CD14-positive monocyte (primary cell): ENCODE measurements at regions not wholly inside any gene's neighbourhood (a gene's known extent, or its start where the extent isn't known, plus 50 kb on each side); places are given as distances from the start of the nearest gene placed in this dataset.

ENCODE experiments used
- DNase-seq, 3 donors: peaks; one replicate each; pipeline ENCODE4 v3.0.0-alpha.2; 2011 to 2022
- H2AFZ ChIP-seq: 2 replicates; pipeline ENCODE4 v1.6.0; 2012; ENCODE audit warnings: mild to moderate bottlenecking, low read depth, low read length, inconsistent platforms; ENCODE audit not compliant: insufficient read depth, poor library complexity, severe bottlenecking
- H3K27ac ChIP-seq, 2 donors: 1 replicate in 1 of 2; 2 replicates in 1 of 2; pipeline ENCODE4 v1.5.1; 2012 to 2013; ENCODE audit warnings: low read length in 2 of 2, control low read depth in 1 of 2, inconsistent platforms in 1 of 2, low read depth in 1 of 2, mild to moderate bottlenecking in 1 of 2
- H3K27me3 ChIP-seq, 2 donors: one replicate each; pipeline versions ENCODE4 v1.6.0 to v1.6.1; 2011 to 2013; ENCODE audit warnings: low read length in 2 of 2; ENCODE audit not compliant: control insufficient read depth in 2 of 2, insufficient read depth in 2 of 2
- H3K36me3 ChIP-seq, 2 donors: replicated peaks in 1 of 2; 1 replicate in 1 of 2; 2 replicates in 1 of 2; pipeline versions ENCODE4 v1.5.1 to v1.6.1; 2012 to 2013; ENCODE audit warnings: low read length in 2 of 2, control low read depth in 1 of 2, inconsistent platforms in 1 of 2, mild to moderate bottlenecking in 1 of 2; ENCODE audit not compliant: insufficient read depth in 2 of 2, control insufficient read depth in 1 of 2
- H3K4me1 ChIP-seq, 2 donors: 1 replicate in 1 of 2; 2 replicates in 1 of 2; pipeline versions ENCODE4 v1.5.1 to v1.6.1; 2012 to 2013; ENCODE audit warnings: low read length in 2 of 2, control low read depth in 1 of 2, inconsistent platforms in 1 of 2, mild to moderate bottlenecking in 1 of 2, moderate library complexity in 1 of 2; ENCODE audit not compliant: insufficient read depth in 2 of 2, control insufficient read depth in 1 of 2
- H3K4me2 ChIP-seq: replicated peaks from 2 replicates; pipeline ENCODE3; 2012; ENCODE audit warnings: low read length, moderate library complexity, mild to moderate bottlenecking; ENCODE audit not compliant: poor library complexity, severe bottlenecking; ENCODE audit errors: extremely low read depth
- H3K4me3 ChIP-seq, 3 experiments: fragments of 200-600 bp in 1 of 3; sonication (generic) in 1 of 3; replicated peaks in 1 of 3; 1 replicate in 2 of 3; 2 replicates in 1 of 3; pipeline ENCODE4 v1.5.1; 2011 to 2013; ENCODE audit warnings: low read length in 3 of 3, mild to moderate bottlenecking in 3 of 3, control low read depth in 2 of 3, low read depth in 2 of 3, inconsistent platforms in 1 of 3, moderate library complexity in 1 of 3
- H3K79me2 ChIP-seq: 2 replicates; pipeline ENCODE4 v1.6.0; 2012; ENCODE audit warnings: mild to moderate bottlenecking, control low read depth, inconsistent platforms, low read length, moderate library complexity; ENCODE audit not compliant: insufficient read depth
- H3K9ac ChIP-seq: 2 replicates; pipeline ENCODE4 v1.6.0; 2017; ENCODE audit warnings: low read length, mild to moderate bottlenecking; ENCODE audit not compliant: insufficient read depth, poor library complexity, severe bottlenecking
- H3K9me3 ChIP-seq, 2 donors: replicated peaks in 1 of 2; 1 replicate in 1 of 2; 2 replicates in 1 of 2; pipeline versions ENCODE4 v1.5.1 to v1.6.1; 2012 to 2013; ENCODE audit warnings: low read length in 2 of 2, control low read depth in 1 of 2; ENCODE audit not compliant: control insufficient read depth in 1 of 2, insufficient read depth in 1 of 2
- H4K20me1 ChIP-seq: 2 replicates; pipeline ENCODE4 v1.6.0; 2012; ENCODE audit warnings: mild to moderate bottlenecking, low read length, control low read depth, moderate library complexity; ENCODE audit not compliant: insufficient read depth
- H3K27ac Mint-ChIP-seq, 7 donors: one replicate each; pipeline ENCODE4 v1.8.0; 2020; ENCODE audit warnings: mild to moderate bottlenecking in 7 of 7, mixed read lengths in 7 of 7, moderate library complexity in 6 of 7, inconsistent platforms in 2 of 7
- H3K27me3 Mint-ChIP-seq, 3 donors: one replicate each; pipeline ENCODE4 v1.8.0; 2021 to 2022; ENCODE audit warnings: low read depth in 3 of 3, mild to moderate bottlenecking in 3 of 3, mixed read lengths in 3 of 3, moderate library complexity in 3 of 3, inconsistent platforms in 1 of 3
- H3K36me3 Mint-ChIP-seq, 2 donors: one replicate each; pipeline ENCODE4 v1.8.0; 2020; ENCODE audit warnings: mixed read lengths in 2 of 2, inconsistent platforms in 1 of 2, mild to moderate bottlenecking in 1 of 2
- H3K4me1 Mint-ChIP-seq: one replicate; pipeline ENCODE4 v1.8.0; 2020; ENCODE audit warnings: mild to moderate bottlenecking, mixed read lengths
- H3K4me3 Mint-ChIP-seq, 2 donors: one replicate each; pipeline ENCODE4 v1.8.0; 2020; ENCODE audit warnings: mild to moderate bottlenecking in 2 of 2, mixed read lengths in 2 of 2, moderate library complexity in 1 of 2
- H3K9me3 Mint-ChIP-seq, 7 donors: one replicate each; pipeline ENCODE4 v1.8.0; 2020 to 2022; ENCODE audit warnings: mixed read lengths in 7 of 7, mild to moderate bottlenecking in 6 of 7, moderate library complexity in 6 of 7, inconsistent platforms in 2 of 7
- CTCF ChIP-seq: fragments of 200-600 bp; IDR thresholded peaks from one replicate; pipeline ENCODE4 v1.8.0; 2022; ENCODE audit warnings: antibody characterized with exemption, mild to moderate bottlenecking
- whole genome bisulfite sequencing: methylation state at CpG from one replicate; pipeline ENCODE4 v1.1.5; 2013; ENCODE audit warnings: missing lambda C conversion rate; ENCODE audit not compliant: insufficient coverage; 5-methylcytosine and 5-hydroxymethylcytosine counted together
- intact Hi-C, 2 donors: fragments of 100-400 bp; cut with micrococcal nuclease; formaldehyde crosslinking; loops; one replicate each; pipeline versions ENCODE4 v1.15.0 to v1.15.1; 2023

- WGBS: 100% methylated on average over 1 of the region's 3 CpGs
- H3K79me2 ChIP-seq: no peaks in the 10 kb centered on the region
- Mint-ChIP-seq H3K9me3 (peaks cover 0 to 3% (median 0%) of the 10 kb centered on the region in 7 donors), H3K27ac (no peak overlapping the region), H3K4me1 (no peaks in the 10 kb centered on the region), H3K4me3 (no peak overlapping the region), H3K27me3 (peaks cover 0 to 1% (median 0%) of the 10 kb centered on the region in 3 donors), H3K36me3 (no peaks in the 10 kb centered on the region)
- H3K4me3 ChIP-seq: no peak overlapping the region
- no peaks in the 10 kb centered on the region for H3K4me1 ChIP-seq
- H3K27ac ChIP-seq: no peak overlapping the region
- intact Hi-C loops: no loop called here
- H3K4me2 ChIP-seq: no peak overlapping the region
- no peak overlapping the region for H3K9ac ChIP-seq
- no peak for TF ChIP-seq CTCF
- no peaks in the 10 kb centered on the region for H3K9me3 ChIP-seq
- no peak for DNase-seq
- H3K27me3 ChIP-seq: no peaks in the 10 kb centered on the region
- no peaks in the 10 kb centered on the region for H4K20me1 ChIP-seq
- no peaks in the 10 kb centered on the region for H3K36me3 ChIP-seq
- H2AFZ ChIP-seq: no peak overlapping the region
Measured at GRCh38 chr5:105684799-105685198, 1985.9 kb downstream of the EFNA5 start.

- H3K36me3 Mint-ChIP-seq: no peaks in the 10 kb centered on the region
- no peaks in the 10 kb centered on the region for H3K27me3 Mint-ChIP-seq
- Histone ChIP-seq H3K4me2 (no peak overlapping the region), H3K4me3 (no peak overlapping the region), H3K27ac (no peak overlapping the region), H4K20me1 (no peaks in the 10 kb centered on the region), H3K9me3 (no peaks in the 10 kb centered on the region), H2AFZ (no peak overlapping the region), H3K27me3 (no peaks in the 10 kb centered on the region), H3K79me2 (no peaks in the 10 kb centered on the region), H3K9ac (no peak overlapping the region), H3K4me1 (no peaks in the 10 kb centered on the region), H3K36me3 (no peaks in the 10 kb centered on the region)
- peaks cover 0 to 3% (median 0%) of the 10 kb centered on the region in 7 donors for H3K9me3 Mint-ChIP-seq
- H3K27ac Mint-ChIP-seq: no peak overlapping the region
- 85% methylated on average over 4 of the region's 7 CpGs for WGBS
- H3K4me3 Mint-ChIP-seq: no peak overlapping the region
- no peak for DNase-seq
- TF ChIP-seq CTCF: no peak
- intact Hi-C loops: no loop called here
- no peaks in the 10 kb centered on the region for H3K4me1 Mint-ChIP-seq
Measured at GRCh38 chr5:105680858-105681475, 1989.8 kb downstream of the EFNA5 start.
